GM12873 (cell line): ENCODE measurements at regions not wholly inside any gene's neighbourhood (a gene's known extent, or its start where the extent isn't known, plus 50 kb on each side); places are given as distances from the start of the nearest gene placed in this dataset.

Experiments used
- CTCF ChIP-seq: IDR thresholded peaks from 2 replicates; pipeline ENCODE4 v1.5.1; 2012; ENCODE audit warnings: low read depth, mild to moderate bottlenecking, moderate library complexity, low read length, control low read depth; ENCODE audit not compliant: insufficient read depth; ENCODE audit errors: missing control alignments

- no peak for TF ChIP-seq CTCF
Measured at GRCh38 chr11:114949614-114950351, 271.5 kb downstream of the NXPE2 start.

GRCh38 chr11:114953039-114953438, 274.7 kb downstream of the NXPE2 start:
- no peak for TF ChIP-seq CTCF

GRCh38 chr11:114955923-114956322, 277.6 kb downstream of the NXPE2 start:
- TF ChIP-seq CTCF, result no peak

GRCh38 chr11:114956566-114956965, 278.2 kb downstream of the NXPE2 start:
- TF ChIP-seq CTCF, result no peak

GRCh38 chr11:114959953-114960505, 281.7 kb downstream of the NXPE2 start:
- no peak for TF ChIP-seq CTCF

- no peak for TF ChIP-seq CTCF
Measured at GRCh38 chr11:114964676-114965214, 286.4 kb downstream of the NXPE2 start.

- TF ChIP-seq CTCF, result no peak
Measured at GRCh38 chr11:114970927-114971645, 292.8 kb downstream of the NXPE2 start.
